ENCODE measurements at regions not wholly inside any gene's neighbourhood (a gene's known extent, or its start where the extent isn't known, plus 50 kb on each side); places are given as distances from the start of the nearest gene placed in this dataset.

DNA sequence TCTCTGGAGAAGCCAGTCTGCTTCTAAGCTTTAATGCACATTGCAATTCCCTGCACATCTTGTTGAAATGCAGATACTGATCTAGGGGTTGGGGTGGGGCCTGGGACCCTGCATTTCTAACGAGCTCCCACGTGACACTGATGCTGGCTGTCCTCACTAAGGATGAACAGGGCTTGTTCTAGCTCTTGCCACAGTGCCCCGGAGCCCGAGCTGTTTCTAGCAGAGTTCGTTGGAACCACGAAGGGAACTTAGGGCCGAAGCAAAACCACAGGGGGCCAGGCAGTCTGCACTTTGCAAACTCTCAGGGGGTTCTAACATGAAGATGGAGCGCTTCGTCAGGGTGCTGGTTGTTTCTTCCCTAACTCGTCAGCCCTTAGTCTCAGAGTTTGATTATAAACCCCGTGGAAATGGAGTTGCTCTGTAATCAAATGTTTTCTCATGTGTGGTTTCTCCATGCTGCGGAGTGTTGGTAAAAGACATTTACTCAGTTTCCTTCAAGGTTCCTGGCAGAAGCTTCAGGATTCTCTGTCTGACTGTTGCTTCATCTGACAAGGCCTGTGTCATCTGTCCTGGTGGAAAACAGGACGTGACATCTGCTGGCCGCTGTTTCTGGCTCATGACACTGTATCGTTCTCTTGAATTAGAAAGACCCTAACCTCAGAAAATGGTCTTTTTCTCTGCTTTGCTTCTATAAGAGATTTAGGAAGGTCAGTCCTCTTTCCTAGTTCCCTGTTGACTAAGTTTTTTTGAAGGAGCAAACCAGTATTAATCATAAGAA, 221.5 kb downstream of the TEX29 start:
- DNase-seq, result no peak

DNA sequence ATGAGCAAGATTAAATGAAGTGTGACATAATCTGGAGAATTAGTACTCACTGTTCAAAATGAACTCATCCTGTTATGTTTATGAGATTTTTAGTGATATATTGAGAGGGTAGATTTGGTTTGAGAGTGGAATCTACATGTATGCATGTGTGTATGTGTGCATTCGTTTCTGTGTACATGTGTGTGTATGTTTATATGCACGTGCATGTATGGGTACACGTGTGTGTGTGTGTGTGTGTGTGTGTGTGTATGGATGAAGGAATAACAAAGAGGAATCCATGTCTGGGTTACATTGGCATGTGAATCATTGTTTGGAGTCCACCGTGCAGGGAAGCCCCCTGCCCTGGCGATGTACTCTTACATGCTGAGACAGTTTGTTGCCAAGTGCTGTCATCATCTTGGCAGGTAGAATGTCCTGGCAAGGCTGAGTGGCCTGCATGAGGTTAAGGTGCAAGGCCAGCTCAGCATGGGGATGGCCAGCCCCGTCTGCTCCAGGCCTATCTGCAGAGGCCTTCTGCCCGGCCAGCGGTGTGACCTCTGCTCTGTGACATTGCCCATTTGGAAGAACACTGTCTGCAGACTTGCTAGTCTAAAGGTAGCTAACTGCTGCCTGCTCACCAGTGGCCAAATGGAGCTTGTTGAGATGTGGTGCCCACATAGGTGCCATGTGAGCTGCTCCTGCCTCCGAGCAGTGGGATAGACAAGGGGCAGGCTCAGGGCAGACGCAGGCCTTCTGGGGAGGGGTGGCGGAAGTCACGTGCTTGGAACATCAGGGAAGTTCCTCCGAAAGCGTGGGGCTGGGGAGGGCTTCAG, 222.3 kb downstream of the TEX29 start:
- DNase-seq, result no peak

DNA sequence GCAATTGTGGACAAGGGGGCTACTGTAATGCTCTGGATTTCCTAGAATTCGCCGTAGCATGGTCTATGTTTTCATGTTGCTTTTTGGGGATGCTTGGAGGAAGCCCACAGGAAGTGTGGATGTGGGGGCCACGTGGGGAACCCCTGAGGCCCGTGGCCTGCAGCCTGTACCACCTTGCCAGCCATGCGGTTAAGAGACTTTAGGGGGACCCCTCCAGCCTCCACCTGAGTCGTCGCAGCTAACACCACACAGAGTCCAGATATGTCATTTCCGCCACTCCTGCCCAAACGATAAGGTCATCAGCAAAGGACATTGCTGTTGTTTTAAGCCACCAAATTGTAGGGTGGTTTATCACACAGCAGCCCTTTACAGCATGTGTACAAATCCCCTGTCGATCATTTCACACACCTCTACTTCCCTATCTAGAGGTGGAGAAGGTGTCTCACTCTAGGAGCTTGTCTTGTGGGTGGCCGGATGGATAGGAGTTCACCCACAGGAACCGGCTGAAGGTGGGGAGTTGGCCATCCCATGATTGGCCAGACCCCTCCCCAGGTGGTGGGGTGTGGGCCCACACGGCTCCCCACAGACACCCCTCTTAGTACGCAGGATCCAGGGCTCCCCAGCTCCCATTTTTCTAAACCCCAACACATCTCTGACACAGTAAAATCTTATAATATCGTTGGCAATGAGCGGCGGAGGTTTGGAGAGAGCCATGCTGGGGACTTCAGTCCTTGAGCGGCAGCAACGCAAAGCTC, 226.7 kb downstream of the TEX29 start:
- DNase-seq, result no peak

DNA sequence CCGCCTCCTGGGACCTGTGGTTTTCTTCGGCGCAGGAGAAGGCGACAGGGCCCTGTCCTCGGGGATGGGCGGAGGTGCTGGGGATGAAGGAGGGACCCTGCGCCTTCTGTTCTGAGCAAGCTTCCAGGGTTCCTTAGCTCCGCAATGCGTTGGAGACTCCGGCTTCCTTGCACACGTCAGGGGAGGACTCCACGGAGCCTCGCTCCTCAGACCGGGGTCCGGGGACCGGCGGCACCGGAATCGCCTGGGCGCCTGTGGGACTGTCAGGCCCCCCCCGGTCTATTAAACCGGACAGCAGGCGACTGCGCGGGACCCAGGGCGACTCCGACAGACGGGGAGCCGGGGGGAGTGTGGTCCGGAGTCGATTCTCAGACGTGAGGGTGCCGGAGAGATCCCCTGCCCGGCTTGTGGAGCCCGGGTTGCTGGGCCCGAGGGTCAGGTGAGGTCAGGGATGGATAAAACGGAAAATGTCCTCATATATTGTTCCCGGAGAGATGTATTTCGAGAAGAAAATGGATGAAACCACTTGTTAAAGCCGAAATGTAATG, 227.4 kb downstream of the TEX29 start:
- no peak for DNase-seq

DNA sequence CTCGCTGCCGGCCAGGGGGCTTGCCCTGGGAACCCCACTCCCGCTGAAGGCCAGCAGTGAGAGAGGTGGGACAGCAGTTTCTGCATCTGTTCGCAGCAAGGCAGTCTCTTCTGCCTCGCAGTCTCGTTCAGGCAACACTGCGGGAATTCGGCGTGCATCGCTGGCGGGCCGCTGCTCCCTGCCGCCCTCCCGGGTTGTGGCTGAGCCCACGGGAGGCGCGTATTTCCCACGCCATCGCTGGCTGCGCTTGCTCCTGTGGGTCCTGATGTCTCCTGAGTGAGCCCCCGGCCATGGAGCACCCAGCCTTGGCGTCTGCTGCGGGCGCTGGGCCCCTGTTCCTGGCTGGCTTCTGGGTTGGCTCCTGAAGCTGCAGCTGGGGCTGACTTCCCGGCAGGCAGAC, 227.9 kb downstream of the TEX29 start:
- no peak for DNase-seq

DNA sequence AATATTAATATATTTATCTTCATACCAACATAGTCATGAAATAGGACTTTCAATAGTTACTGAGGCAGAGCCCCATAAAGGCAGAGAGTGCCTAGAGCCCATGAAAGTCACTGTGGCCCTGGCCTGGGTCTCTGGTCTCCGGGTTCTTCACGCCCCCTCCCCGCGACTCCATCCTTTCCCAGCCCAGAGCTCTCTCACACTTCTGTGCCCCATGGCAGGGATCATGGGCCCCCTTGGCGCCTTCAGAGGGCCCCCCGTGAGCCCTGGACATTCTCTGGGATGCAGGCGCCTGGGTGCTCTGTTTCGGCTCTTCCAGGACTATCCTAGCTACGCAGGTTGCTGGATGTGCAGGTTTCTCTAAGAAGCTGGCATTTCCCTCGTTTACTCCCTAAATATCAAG, 228.4 kb downstream of the TEX29 start:
- no peak for DNase-seq

DNA sequence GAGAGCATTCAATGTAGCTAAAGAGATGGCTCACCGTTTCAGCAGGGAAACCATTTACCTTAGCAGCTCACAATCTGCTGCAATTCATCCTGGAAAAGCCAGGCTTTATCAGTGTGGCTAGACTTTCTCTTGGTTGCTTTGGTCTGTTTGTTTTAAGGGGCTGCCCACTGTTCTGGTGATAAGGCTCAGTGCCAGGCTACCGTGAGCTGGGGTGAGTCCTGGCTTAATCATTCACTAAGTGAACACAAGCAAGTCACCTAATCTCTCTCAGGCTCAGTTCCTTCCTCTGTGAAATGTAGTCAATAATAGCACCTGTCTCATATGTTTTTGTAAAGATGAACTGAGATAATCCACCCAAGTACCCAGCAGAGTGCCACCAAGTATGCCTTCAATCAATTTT, 229.0 kb downstream of the TEX29 start:
- no peak for DNase-seq

DNA sequence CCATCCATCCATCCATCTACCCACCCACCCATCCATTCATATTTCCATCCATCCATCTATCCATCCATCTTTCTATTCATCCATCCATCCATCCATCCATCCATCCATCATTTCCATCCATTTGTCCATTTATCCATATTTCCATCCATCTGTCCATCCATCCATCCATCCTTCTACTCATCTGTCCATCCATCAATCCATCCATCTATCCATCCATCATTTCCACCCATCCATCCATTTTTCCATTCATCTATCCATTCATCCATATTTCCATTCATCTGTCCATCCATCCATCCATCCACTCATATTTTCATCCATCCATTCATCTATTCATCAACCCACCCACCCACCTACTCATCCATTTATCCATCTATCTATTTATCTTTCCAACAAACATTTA, 229.6 kb downstream of the TEX29 start:
- no peak for DNase-seq

DNA sequence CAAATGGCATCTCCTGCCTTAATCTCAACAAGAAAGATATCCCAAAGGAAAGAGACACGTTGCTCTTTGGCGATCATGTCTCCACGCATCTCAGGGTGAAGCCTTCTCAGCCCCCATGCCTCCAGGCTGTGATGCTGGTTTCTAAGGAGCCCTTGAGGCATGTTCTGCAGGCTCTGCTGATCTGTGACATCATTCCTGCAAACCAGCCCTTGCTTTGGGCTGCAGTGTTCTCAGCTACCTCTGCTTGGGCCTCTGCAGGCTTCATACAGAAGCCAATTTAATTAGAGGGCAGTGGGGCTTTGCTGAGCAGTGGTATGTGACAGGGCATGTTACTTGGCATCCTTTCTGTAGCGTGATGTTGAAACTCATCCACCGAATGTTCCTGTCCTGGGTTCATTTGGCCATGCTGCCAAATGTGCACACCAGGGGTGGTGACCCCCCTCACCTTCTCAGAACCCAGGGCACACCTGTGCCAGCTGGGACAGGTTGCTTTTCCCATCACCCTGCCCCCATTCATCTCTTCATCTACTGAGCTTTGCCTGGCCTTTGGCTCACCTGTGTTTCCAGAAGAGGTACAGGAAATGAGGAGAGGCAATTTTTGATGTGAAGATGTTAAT, 230.9 kb downstream of the TEX29 start:
- DNase-seq, result no peak

DNA sequence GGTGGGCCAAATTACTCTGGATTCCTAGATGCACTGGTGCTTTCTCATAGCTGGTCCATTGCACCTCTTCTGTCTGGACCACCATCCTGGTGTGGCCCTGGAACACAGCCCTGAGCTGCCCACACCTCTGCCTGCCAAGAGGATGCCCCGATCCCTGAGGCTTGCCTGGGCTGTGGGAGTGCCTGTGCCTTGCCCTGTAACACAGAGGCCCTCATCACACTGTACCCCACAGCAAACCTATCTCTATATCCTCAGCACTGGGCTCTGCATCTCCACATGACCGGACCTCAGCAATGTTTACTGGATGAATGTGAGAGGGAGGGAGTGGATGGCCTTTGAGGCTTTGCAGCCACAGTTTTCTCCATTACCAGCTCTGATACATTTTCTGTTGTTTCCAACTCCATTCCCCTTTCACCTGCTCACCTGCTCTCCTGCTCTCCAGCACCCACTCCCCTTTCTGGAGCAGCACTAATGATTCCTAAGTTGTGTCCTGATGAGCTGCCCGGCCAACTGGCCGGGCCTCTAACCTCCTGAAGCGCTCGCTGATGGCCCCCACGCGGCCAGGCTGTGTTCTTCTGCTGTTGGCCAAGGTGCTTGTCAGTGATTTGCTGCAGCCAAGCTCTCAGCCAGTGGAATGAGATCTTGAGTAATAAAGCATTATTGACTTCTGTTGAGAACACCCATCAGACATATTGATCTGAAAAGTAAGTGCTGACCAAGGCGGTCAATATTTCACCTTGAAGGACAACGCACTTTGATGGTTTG, 232.6 kb downstream of the TEX29 start:
- no peak for DNase-seq

DNA sequence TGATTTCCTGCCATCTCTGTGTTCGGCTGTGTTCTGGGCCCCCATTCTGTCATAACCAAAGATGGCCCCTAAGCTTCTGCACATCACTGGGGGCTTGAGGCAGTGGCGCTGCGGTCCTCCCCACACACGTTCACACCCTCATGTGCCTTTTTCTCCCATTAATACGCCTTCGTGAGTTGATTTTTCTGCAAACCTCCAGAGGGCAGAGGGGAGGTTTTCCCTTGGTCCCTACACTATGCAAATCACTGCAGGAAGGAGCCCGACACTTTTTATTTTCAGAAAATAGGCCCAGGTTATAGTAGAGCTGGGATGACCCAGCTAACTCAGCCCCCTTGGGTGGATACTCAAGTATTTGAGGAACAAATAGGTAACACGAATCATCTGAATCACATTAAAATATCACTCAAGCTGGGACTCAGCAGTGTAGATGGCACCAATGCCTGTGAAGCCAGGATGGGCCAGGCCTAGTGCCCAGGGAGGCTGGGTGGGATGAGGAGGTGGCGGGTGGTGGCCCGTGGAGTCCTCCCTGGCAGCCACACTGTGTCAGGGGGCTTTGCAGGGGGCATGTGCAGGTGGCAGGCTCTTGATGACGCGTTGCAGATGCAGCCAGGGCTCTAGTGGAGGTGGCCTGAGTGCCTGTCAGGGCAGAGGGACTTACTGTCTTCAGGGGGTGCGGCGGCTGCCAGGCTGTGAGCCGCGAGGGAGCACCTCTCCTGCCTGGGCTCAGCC, 234.3 kb downstream of the TEX29 start:
- DNase-seq, result no peak

DNA sequence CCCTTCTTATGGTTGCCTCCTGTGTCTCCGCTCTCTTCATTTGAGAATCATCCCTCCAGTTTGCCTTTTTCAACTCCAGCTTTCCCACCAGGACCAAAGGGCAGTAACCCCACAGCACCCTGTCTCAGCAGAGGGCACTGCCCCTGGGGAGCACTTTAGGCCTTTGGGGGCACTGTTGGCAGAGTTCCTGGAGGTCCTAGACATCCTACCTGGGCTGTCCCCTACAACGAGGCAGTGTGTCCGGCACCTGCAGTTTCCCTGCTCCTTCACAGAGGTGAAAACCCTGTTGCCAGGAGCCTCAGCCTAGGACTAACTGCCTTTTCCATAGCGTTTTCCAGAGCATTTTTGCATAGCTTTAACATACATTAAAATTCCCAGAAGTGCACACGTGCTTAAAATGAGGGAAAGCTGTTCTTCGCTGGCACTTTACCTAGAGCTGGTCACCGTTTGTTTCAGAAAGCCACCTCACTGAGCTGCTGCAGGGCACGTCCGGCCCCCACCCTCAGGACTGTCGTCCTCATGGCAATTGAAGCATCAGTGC, 234.9 kb downstream of the TEX29 start:
- no peak for DNase-seq

DNA sequence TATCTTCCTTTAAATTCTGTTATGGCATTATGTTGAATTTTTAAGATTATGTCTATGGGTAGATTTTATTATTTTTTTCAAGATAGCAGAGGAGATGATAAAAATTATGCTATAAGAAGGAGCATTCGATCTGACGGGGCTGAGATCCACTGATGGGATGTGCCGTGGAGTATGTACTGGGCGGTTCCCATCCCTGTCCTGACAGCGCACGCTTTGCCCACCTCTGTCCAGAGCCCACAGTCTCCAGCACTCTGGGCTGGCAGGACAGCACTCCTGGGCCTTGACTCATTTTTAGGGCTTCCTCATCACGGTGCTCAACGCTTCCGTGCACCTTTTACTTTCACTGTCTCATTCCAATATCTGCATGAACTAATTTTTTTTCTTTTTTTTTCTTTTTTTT, 235.5 kb downstream of the TEX29 start:
- no peak for DNase-seq

DNA sequence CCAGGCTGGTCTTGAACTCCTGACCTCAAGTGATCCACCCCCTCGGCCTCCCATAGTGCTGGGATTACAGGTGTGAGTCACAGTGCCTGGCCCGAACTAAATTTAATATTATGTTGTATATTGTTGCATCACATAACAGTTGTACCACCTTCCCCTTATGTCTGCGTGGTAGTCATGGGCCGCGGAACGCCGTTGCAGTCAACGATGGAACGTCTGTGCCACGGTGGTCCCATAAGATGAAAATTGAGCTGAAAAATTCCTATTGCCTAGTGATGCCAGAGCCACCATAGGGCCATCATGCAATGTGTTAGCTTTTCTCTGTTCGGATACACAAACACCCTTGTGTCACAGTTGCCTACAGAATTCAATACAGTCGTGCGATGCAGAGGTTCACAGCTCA, 236.1 kb downstream of the TEX29 start:
- no peak for DNase-seq

DNA sequence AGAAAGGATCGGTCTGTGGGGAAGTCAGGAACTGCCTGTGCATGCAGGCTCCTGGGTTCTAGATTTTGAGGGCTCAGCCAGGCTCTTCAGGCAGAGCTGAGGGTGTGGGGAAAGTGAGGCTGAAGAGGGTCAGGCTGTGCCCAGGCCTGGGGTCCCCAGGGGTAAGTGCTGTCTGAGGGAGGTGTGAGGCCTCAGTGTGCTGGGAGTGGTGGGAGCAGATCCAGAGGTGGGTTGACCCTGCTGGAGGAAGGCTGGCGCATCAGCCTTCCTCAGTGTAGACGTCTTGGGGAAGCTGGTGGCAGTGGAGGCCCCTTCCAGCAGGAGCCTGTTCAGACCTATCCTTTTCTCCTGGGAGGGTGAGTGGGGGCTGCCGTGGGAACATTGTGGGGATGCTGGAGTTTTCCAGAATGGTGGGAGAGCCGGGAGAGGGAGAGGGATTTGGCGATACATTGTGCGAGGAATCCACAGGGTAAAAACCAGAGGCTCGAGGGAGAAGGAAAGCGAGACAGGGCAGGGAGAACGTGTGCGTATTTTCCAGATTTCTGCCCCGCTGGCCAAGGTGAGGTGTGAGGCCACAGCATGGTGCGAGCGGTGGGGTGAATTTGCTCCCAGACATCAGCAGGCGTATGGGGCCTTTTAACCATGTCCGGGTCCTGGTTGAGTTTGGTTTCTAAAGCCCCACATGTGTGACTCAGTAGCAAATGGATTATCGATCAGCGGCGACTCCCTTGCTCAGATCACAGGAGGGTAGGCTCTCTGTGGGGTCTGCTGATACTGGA, 237.7 kb downstream of the TEX29 start:
- no peak for DNase-seq

DNA sequence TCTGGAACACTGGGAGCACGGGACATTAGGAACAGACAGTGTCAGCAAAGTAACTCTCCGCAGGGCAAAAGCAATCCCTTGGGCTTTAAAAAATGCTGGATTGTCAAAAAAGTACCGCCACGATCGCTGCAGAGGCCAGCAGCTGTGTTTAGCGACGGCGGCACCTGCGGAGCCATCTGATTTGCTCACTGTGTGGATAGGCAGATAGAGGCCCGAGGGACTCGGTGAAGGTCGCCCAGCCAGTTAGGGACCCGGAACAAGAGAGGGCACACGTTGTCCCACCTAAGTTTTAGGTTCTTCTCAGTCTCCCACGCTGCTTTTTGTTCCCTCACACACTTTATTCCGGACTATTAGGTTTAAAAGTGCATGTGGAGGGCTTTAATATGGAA, 238.3 kb downstream of the TEX29 start:
- no peak for DNase-seq

DNA sequence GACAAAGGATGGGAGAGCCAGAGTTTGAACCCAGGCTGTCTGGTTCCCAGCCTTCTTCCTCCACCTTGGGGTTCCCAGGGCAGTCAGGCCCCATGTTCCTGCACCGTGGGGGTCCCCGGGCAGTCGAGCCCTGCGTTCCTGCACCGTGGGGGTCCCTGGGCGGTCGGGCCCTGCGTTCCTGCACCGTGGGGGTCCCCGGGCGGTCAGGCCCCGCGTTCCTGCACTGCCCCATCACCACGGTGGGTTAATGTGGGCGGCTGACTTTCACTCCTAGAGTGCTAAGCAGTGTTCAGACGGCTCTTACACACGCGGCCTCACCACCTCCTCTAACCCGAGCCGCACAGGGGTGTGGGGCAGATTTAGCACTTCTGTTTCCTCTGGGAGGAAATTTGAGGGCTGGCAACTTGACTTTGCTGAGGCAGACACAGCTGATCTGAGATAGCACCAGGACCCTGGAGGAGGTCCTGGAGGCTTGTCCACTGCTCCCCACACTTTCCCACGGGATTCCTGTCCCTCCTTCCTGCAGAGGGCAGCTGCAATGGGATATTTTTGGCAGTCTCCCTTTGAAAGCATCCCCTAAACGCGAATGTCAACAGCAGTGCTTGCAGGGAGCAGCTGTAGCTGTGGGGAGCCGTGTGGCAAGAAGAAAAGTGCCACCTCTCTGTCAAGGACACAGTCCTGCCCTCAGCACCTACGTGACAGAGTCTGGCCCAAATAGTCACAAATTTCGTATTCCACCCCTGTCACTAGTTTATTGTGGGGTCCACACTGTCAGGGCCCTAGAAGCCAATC, 239.4 kb downstream of the TEX29 start:
- no peak for DNase-seq

DNA sequence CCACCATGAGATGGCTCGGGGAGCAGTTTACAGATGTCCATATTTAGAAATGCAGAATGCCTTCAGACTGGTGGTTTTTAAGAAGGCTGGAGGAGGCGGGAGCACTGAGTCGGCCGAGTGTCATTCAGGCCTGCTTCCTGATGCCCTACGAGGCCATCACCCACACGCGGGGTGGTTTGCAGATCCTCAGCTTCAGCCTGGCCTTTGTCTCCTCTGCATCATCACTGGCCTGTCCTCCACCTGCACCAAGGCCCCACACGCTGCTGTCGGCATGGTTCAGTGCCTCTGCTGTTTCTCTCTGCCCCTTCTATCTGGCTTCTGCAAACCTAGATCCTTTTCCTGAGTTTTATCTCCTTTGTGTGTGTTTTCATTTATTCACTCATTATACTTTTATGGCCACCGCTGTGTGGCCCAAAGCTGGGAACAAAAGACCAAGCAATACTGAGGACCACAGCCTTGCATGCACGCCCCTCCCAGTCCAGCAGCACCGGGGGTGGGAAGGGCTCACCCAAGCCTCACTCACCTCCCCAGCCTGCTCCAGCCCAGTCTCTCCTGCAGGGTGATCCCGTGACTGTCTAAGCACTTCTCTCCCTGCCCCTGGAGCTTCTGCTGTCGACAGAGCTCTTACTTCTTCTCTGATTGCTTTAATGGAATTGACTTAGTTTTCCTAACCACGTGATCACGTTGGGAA, 240.8 kb downstream of the TEX29 start:
- DNase-seq, result no peak

DNA sequence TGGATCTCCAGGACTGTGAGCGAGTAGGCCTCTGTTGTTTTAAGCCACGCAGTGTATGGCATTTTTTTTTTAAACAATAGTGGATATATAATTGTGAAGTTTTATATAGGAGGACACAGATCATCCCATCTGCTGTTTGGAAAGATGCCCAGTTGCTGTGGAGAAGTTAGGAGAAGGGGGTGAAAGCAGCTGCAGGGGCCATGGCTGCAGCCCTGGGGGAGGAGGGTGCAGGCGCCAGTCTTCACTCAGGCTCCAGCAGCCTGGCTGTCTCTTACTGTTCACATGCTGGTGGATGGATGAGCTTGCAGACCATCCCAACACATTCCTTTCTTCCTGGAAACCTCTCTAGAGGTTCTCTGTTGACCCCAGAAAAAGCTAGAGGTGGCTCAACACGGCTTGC, 242.3 kb downstream of the TEX29 start:
- DNase-seq, result no peak

Measured in activated CD4-positive, alpha-beta T cell treated with anti-CD3 and anti-CD28 coated beads, Interleukin-2, amount 50 U/mL, for 48 hours (primary cell).